ENCODE measurements at regions not wholly inside any gene's neighbourhood (a gene's known extent, or its start where the extent isn't known, plus 50 kb on each side); places are given as distances from the start of the nearest gene placed in this dataset.
"Not testable (repeated sequence)": the region's sequence is repeated elsewhere in the genome, so short reads cannot be mapped to it uniquely, and the experiment has no call there.

DNA sequence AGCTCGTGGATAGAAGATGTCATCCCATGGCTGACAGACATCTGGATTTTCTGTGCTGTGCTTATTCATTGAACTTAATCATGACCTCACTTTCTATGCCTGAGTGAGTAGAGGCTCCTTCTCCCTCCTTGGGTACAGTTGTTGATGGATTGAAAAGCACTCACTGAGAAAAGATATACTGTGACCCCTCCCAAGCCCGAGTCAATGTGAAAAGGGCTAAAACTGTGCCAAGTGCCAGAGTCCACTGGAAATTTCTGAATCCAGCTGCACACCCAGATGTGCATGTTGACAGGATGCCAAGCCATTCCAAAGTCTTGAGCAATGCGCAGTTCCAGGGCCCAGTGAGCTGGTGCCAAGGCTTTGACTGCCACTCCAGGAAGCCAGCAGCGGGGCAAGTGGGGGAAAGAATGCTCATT lies 473.0 kb downstream of the NTRK2 start:
- DNase-seq, result no peak

DNA sequence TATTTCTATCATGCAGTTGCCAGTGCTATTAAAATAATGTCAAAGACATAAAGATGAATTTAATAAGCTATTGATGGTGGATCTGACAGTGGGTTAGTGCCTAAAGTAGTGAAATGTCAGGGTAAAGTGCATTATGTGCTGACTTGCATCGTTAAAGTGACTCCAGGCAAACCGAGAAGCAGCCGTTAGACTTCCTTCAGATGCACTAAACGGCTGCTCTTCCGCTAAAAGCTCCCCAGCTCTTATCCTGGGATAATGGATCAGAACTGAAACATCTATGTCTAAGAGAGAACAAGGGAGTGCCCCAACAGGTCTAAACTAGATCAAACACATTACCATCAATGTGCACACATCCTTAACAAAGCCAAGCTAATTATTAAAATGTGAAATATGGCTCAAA lies 468.2 kb downstream of the NTRK2 start:
- no peak for DNase-seq

- no peak for DNase-seq
Observed at GRCh38 chr9:85136987-85137386, 467.5 kb downstream of the NTRK2 start.

DNA sequence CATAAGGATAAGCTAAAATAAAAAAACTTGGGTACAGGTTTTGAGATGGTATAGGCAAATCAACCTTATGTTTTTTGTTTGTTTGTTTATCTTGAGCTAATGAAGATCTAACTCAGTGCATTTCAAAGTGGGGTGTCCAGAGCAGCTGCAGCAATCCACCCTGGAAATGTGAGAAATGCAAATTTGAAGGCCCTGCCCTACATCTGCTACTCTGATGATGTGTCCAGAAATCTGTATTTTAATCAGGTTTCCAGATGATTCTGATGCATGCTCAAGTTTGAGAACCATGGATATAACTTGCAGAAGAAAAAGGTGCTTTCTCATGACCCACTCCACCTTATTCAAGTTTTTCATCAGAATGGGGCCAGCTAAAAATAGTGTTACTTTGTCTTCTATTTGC lies 467.0 kb downstream of the NTRK2 start:
- DNase-seq, result no peak

DNA sequence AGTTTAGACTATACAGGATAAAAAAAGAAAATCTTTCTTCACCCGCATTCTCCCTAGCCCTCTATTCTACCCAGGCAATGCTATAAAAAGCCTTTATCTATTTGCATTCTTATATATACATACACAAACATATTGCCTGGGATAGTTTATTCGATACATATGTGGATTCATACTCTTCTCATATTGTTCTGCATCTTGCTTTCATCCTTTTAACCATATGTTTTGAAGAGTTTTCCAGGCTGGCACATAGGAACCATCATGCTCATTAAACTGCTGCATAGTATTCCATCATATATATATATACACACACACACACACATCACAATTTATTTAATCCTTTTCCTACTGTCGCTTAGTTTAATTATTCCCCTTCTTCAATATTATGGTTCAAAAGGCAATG lies 461.2 kb downstream of the NTRK2 start:
- no peak for DNase-seq

GRCh38 chr9:85130260-85130659 lies 460.7 kb downstream of the NTRK2 start:
- no peak for DNase-seq

DNA sequence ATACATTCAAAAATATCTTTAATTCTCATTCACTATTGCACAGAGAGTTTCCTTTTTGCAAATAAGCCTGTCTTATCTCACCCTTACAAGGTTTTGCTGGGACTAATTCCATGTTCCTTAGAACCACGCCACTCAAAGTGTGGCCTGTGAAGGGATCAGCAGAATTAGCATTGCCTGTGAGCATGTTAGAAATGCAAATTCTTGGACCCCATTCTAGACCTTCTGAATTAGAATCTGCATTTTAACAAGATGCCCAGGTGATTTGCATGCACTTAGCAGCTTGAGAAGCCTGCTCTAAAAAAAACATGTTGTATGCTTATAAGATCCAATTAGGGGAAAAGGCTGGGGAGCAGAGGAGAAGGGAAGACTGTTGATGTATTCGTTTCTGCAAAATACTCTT lies 460.0 kb downstream of the NTRK2 start:
- DNase-seq, result no peak

- no peak for DNase-seq
Observed at GRCh38 chr9:85118990-85119755, 449.6 kb downstream of the NTRK2 start.

DNA sequence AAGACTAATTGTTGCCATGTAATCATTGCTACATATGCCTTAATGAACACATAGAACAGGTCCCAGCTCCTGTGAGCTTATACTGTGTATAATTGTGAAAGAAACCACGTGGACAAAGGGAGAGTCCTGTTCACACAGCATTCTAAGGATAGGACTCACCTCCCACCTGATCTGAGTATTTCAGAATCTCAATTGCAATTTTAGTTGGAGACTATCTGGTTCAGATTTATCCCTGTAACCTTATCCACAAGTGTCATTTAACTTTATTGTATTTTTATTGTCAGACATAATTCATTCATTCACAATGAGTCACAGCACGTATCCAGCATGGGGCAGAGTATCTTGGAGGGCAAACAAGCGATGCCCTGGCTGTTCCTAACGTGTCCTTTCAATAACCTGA lies 448.3 kb downstream of the NTRK2 start:
- no peak for DNase-seq

GRCh38 chr9:85115473-85115872 lies 445.9 kb downstream of the NTRK2 start:
- DNase-seq, result no peak

- no peak for DNase-seq
Observed at GRCh38 chr9:85114799-85115198, 445.3 kb downstream of the NTRK2 start.

DNA sequence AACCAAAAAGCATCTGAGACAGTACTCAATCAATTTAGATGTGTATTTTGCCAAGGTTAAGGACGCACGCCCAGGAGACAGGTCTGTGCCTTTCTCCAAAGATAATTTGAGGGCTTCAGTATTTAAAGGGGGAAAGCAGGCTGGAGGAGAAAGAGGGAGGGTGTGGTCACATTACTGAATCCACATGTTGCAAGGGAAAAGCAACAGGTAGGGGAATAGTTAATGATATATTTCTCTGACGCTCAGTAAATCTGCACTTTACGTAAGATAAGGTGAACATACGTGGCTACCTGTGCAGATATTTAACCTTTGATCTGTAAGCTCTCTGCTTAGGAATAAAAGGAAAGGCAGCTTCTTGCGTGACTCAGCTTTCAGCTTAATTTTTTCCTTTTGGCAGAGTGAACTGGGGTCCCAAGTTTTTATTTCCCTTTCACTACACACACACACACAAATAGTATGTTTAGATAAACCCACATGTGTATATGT lies 443.4 kb downstream of the NTRK2 start:
- no peak for DNase-seq

GRCh38 chr9:85112391-85112790 lies 442.9 kb downstream of the NTRK2 start:
- DNase-seq, result no peak

DNA sequence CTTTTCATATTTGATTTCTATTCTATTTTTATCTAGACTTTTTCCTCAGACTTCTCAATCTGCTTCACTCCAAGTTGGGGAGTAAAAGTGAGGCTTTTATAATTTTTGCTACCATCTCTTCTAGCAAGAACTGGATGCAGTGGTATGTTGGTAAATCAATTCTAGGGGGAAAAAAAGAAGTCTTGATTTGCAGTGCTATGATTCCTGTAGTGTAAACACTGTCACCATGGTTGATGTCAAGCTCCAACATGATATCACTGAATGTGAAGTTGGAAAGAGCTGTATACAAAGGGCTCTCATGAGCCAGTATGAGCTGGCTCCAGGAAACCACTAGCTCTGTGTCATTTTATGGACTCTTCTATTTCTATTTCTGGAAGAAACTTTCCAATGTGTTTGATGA lies 439.2 kb downstream of the NTRK2 start:
- DNase-seq, result no peak

- no peak for DNase-seq
Observed at GRCh38 chr9:85108229-85108628, 438.7 kb downstream of the NTRK2 start.

DNA sequence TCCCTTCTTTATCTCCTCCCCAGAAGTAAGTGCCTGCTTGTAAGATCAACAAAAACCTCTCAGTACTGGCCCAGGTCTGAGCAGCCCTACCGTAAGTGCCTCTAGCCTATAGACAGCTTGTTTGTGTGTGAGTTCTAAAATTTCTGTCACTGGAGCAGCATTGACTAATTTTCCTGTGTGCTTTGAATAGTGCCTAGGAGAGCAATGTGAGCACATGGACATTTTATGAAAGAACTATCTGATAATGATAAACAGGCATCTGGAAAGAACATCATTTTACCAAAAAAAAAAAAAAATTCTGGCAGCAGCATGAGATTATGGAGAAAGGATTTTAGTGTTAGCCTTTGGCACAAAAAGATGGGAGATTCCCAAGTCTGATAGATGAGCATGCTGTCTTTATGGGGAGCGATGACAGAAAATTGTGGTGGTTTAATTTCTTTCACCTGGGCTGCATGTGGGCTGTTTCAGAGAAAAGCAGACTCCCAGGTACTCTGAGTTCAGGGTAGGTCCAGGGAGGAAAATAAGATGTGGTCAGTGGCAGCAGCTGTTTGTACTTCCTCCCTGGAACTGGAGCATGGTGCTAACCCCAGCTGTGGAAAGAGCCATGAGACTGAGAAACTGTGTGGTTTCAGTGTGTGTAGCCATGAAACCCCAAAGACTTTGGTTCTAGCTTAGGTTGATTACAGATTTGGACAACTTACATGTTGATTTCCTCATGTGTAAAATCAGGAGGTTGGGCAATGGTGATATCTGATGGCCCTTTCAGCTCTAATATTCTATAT lies 419.9 kb downstream of the NTRK2 start:
- no peak for DNase-seq

GRCh38 chr9:85081963-85082362 lies 412.4 kb downstream of the NTRK2 start:
- DNase-seq, result no peak

DNA sequence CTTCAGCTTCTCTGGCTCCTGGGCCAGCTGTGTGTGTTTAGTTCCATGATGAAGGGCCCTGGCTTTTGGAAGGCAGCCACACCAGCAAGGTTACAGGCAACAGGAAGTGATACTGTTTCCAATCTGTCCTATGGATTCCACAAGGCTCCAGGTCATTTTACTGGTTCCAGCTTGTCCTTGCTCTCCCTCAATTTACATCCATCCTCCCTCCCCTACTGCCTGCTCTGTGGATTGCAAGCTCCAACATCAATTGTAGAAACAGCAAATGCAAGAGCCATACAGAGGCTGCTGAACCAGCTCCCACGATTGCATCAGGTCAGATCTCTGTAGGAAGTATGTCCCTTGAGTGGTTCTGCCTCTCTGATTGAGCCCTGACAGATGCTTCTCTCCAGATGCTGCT lies 409.8 kb downstream of the NTRK2 start:
- DNase-seq, result no peak

DNA sequence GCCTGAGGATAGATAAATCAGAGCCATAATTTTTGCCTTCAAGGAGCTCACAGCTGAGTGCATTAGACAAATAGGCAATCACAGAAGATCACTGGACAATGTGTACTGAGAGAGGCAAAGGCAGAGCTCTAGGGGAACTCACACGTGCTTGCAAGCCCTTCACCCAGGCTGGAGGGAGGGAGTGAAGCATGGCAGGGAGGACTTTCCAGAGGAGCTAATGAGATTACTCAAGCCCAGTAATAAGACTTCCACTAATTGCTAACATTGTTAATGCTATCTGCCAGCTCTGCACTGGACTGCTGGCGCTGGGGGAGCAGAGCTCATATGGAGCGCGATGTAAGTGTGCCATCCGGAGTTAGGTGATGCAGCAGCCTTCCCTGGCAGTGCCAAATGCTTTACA lies 408.4 kb downstream of the NTRK2 start:
- no peak for DNase-seq

DNA sequence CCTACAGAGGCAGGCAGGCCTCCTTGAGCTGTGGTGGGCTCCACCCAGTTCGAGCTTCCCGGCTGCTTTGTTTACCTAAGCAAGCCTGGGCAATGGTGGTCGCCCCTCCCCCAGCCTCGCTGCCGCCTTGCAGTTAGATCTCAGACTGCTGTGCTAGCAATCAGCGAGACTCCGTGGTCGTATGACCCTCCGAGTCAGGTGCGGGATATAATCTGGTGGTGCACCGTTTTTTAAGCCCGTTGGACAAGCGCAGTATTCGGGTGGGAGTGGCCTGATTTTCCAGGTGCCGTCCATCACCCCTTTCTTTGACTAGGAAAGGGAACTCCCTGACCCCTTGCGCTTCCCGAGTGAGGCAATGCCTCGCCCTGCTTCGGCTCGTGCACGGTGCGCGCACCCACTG lies 407.6 kb downstream of the NTRK2 start:
- not testable (repeated sequence) for DNase-seq
